NK-92 treated with Interleukin-12 subunit alpha and Interleukin-12 subunit beta, amount 100 ng/mL, for 24 hours (cell line): ENCODE measurements at regions not wholly inside any gene's neighbourhood (a gene's known extent, or its start where the extent isn't known, plus 50 kb on each side); places are given as distances from the start of the nearest gene placed in this dataset.

Experiments
- DNase-seq: peaks from one replicate; lab custom pipeline; 2025; lab: John Stamatoyannopoulos, UW

- no peak for DNase-seq
Observed at GRCh38 chr3:40701016-40701588, 176.3 kb downstream of the ZNF621 start.

- DNase-seq: no peak
Observed at GRCh38 chr3:40704224-40704623, 179.5 kb downstream of the ZNF621 start.

- no peak for DNase-seq
Observed at GRCh38 chr3:40705663-40706062, 180.9 kb downstream of the ZNF621 start.

- DNase-seq: no peak
Observed at GRCh38 chr3:40713306-40713705, 188.5 kb downstream of the ZNF621 start.

GRCh38 chr3:40713795-40714194 is 189.0 kb downstream of the ZNF621 start:
- no peak for DNase-seq

GRCh38 chr3:40714771-40715345 is 190.1 kb downstream of the ZNF621 start:
- no peak for DNase-seq

- DNase-seq: no peak
Observed at GRCh38 chr3:40715551-40715950, 190.8 kb downstream of the ZNF621 start.

- DNase-seq: no peak
Observed at GRCh38 chr3:40717471-40717870, 192.7 kb downstream of the ZNF621 start.

- DNase-seq: no peak
Observed at GRCh38 chr3:40718209-40718608, 193.4 kb downstream of the ZNF621 start.

- DNase-seq: no peak
Observed at GRCh38 chr3:40718681-40719080, 193.9 kb downstream of the ZNF621 start.

GRCh38 chr3:40719660-40720287 is 195.0 kb downstream of the ZNF621 start:
- DNase-seq: no peak

GRCh38 chr3:40720341-40720740 is 195.6 kb downstream of the ZNF621 start:
- DNase-seq: no peak

GRCh38 chr3:40720863-40721262 is 196.1 kb downstream of the ZNF621 start:
- no peak for DNase-seq

GRCh38 chr3:40723083-40723660 is 198.4 kb downstream of the ZNF621 start:
- no peak for DNase-seq

- DNase-seq: no peak
Observed at GRCh38 chr3:40725031-40725430, 200.3 kb downstream of the ZNF621 start.

- DNase-seq: no peak
Observed at GRCh38 chr3:40731445-40731844, 206.7 kb downstream of the ZNF621 start.

- no peak for DNase-seq
Observed at GRCh38 chr3:40736943-40737342, 212.2 kb downstream of the ZNF621 start.

GRCh38 chr3:40737343-40737742 is 212.6 kb downstream of the ZNF621 start:
- no peak for DNase-seq

GRCh38 chr3:40739971-40740370 is 215.2 kb downstream of the ZNF621 start:
- DNase-seq: no peak

- DNase-seq: no peak
Observed at GRCh38 chr3:40741729-40742128, 217.0 kb downstream of the ZNF621 start.

- DNase-seq: no peak
Observed at GRCh38 chr3:40745381-40746106, 220.8 kb downstream of the ZNF621 start.

- DNase-seq: no peak
Observed at GRCh38 chr3:40751666-40752065, 226.9 kb downstream of the ZNF621 start.

- no peak for DNase-seq
Observed at GRCh38 chr3:40752492-40752891, 227.7 kb downstream of the ZNF621 start.
